Keratinocyte (primary cell): ENCODE measurements at regions not wholly inside any gene's neighbourhood (a gene's known extent, or its start where the extent isn't known, plus 50 kb on each side); places are given as distances from the start of the nearest gene placed in this dataset.

Experiments
- DNase-seq: peaks from one replicate; pipeline ENCODE4 v3.0.0-alpha.2; 2011; ENCODE audit warnings: low read depth, missing footprints, low spot score
- FAIRE-seq: peaks from 2 replicates; lab custom pipeline; 2011; peaks lifted over from hg19 to GRCh38; lab: Jason Lieb, UNC
- H2AFZ ChIP-seq: 2 replicates; pipeline ENCODE4 v1.6.0; 2012; ENCODE audit warnings: low read length, control low read depth, inconsistent platforms; ENCODE audit not compliant: control insufficient read depth
- H3K27ac ChIP-seq: 2 replicates; pipeline ENCODE4 v1.5.1; 2011; ENCODE audit warnings: low read length; ENCODE audit not compliant: control insufficient read depth, insufficient read depth
- H3K27me3 ChIP-seq: 3 replicates; pipeline ENCODE4 v1.6.0; 2011; ENCODE audit warnings: low read length; ENCODE audit not compliant: control insufficient read depth, insufficient read depth; ENCODE audit errors: extremely low read depth
- H3K36me3 ChIP-seq, 2 experiments: 2 replicates in 1 of 2; 3 replicates in 1 of 2; pipeline ENCODE4 v1.5.1; 2011; ENCODE audit warnings: low read length in 2 of 2, mild to moderate bottlenecking in 1 of 2; ENCODE audit not compliant: control insufficient read depth in 2 of 2, insufficient read depth in 2 of 2; ENCODE audit errors: extremely low read depth in 1 of 2
- H3K4me1 ChIP-seq: 3 replicates; pipeline ENCODE4 v1.5.1; 2011; ENCODE audit warnings: low read length; ENCODE audit not compliant: control insufficient read depth, insufficient read depth; ENCODE audit errors: extremely low read depth
- H3K4me2 ChIP-seq: 3 replicates; pipeline ENCODE4 v1.6.0; 2011; ENCODE audit warnings: low read depth, low read length; ENCODE audit not compliant: control insufficient read depth, insufficient read depth; ENCODE audit errors: extremely low read depth
- H3K4me3 ChIP-seq, 3 experiments: fragments of 200-600 bp in 1 of 3; sonication (generic) in 1 of 3; 2 replicates in 2 of 3; 3 replicates in 1 of 3; pipeline ENCODE4 v1.5.1; 2011 to 2016; ENCODE audit warnings: low read length in 3 of 3, mild to moderate bottlenecking in 3 of 3, control low read depth in 2 of 3, inconsistent platforms in 1 of 3, low read depth in 1 of 3, mixed read lengths in 1 of 3, mixed run types in 1 of 3, moderate library complexity in 1 of 3; ENCODE audit not compliant: control insufficient read depth in 2 of 3, insufficient read depth in 2 of 3; ENCODE audit errors: extremely low read depth in 1 of 3
- H3K79me2 ChIP-seq: 2 replicates; pipeline ENCODE4 v1.6.0; 2012; ENCODE audit warnings: low read length; ENCODE audit not compliant: control insufficient read depth, insufficient read depth
- H3K9ac ChIP-seq: 3 replicates; pipeline ENCODE4 v1.6.0; 2011; ENCODE audit warnings: low read length; ENCODE audit not compliant: control insufficient read depth, insufficient read depth; ENCODE audit errors: extremely low read depth
- H3K9me1 ChIP-seq: 3 replicates; pipeline ENCODE4 v1.6.0; 2011; ENCODE audit warnings: low read length; ENCODE audit not compliant: control insufficient read depth, insufficient read depth; ENCODE audit errors: extremely low read depth
- H3K9me3 ChIP-seq: 2 replicates; pipeline ENCODE4 v1.5.1; 2012; ENCODE audit warnings: low read depth, low read length; ENCODE audit not compliant: control insufficient read depth
- H4K20me1 ChIP-seq: 3 replicates; pipeline ENCODE4 v1.6.0; 2011; ENCODE audit warnings: low read length; ENCODE audit not compliant: control insufficient read depth, insufficient read depth; ENCODE audit errors: extremely low read depth
- EZH2 ChIP-seq: IDR thresholded peaks from one replicate; pipeline ENCODE4 v1.6.1; 2012; ENCODE audit warnings: inconsistent platforms, mild to moderate bottlenecking, low read length, moderate library complexity
- dilution Hi-C: fragments of 300-500 bp; cut with MboI; formaldehyde crosslinking; loops from one replicate; pipeline ENCODE4 v1.7.0; 2020; ENCODE audit warnings: low sequenced_read_pairs; ENCODE audit not compliant: extremely low pct_ligation_motif_present
- TF ChIP-seq, protein P1 (sequence below), 3 experiments: IDR thresholded peaks in 1 of 3; conservative IDR thresholded peaks in 1 of 3; optimal IDR thresholded peaks in 1 of 3; 2 replicates in 2 of 3; 3 replicates in 1 of 3; pipeline versions ENCODE3 to v1.5.1; 2011; ENCODE audit warnings: low read length in 3 of 3, mild to moderate bottlenecking in 3 of 3, moderate library complexity in 2 of 3, control low read depth in 1 of 3, inconsistent platforms in 1 of 3; ENCODE audit not compliant: insufficient read depth in 2 of 3; ENCODE audit errors: extremely low read depth in 1 of 3

DNA sequence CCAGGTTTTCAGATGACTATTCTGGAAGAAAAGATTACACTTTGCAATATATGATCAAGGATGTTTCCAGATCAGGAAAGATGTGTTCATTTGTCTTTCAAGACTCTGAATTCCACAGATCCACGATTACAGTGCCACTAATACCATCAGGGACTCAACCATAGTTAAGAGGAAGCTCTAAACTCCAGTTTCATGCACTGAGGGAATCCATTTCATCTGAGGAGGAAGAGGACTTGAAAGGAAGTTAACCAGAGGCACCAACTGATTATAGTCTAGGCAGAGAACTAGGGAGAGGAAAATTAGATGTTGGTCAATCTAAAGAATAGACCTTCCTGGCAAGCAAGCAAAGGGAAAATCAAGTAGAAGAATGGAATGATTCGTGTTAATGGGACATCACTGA lies 218.3 kb upstream of the PRDM1 start:
- Histone ChIP-seq H2AFZ (no peak overlapping the region), H3K9ac (no peak overlapping the region), H3K4me2 (no peak overlapping the region), H3K4me1 (no peaks in the 10 kb centered on the region), H4K20me1 (no peaks in the 10 kb centered on the region), H3K9me1 (no peaks in the 10 kb centered on the region), H3K79me2 (no peaks in the 10 kb centered on the region), H3K27me3 (no peaks in the 10 kb centered on the region), H3K27ac (no peak overlapping the region), H3K4me3 (no peak overlapping the region), H3K9me3 (no peaks in the 10 kb centered on the region), H3K36me3 (no peaks in the 10 kb centered on the region)
- dilution Hi-C loops = no loop called here
- DNase-seq (no peak), FAIRE-seq (no peak)
- TF ChIP-seq, protein P1, sequence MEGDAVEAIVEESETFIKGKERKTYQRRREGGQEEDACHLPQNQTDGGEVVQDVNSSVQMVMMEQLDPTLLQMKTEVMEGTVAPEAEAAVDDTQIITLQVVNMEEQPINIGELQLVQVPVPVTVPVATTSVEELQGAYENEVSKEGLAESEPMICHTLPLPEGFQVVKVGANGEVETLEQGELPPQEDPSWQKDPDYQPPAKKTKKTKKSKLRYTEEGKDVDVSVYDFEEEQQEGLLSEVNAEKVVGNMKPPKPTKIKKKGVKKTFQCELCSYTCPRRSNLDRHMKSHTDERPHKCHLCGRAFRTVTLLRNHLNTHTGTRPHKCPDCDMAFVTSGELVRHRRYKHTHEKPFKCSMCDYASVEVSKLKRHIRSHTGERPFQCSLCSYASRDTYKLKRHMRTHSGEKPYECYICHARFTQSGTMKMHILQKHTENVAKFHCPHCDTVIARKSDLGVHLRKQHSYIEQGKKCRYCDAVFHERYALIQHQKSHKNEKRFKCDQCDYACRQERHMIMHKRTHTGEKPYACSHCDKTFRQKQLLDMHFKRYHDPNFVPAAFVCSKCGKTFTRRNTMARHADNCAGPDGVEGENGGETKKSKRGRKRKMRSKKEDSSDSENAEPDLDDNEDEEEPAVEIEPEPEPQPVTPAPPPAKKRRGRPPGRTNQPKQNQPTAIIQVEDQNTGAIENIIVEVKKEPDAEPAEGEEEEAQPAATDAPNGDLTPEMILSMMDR (optimal IDR thresholded peaks at IDR 0.05 in 1 of 3, IDR thresholded peaks at IDR 0.05 in 1 of 3, conservative IDR thresholded peaks at IDR 0.05 in 1 of 3; ENCODE audit: extremely low read depth in 1 of 3, insufficient read depth in 2 of 3, low read length in 3 of 3) = no peak
- no peak for TF ChIP-seq EZH2

DNA sequence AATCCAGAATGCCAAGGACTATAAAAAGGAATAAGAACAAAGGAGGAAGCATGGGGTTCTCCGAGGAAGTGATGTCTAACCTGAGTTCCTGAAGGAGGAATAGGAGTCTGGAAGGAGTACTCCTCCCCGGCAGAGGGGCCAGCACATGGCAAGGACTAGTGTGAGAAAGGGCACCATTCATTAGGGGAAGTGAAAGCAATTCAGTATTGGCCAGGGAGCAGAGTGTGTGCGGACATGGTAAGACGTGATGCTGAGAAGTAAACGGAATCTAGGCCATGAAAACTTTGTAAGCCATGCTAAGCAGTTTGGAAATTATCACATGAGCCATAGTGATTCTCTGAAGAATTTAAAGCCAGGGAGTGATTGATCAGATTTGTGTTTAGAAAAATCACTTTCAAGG lies 218.9 kb upstream of the PRDM1 start:
- H3K9me3 ChIP-seq = no peaks in the 10 kb centered on the region
- H3K4me1 ChIP-seq = no peaks in the 10 kb centered on the region
- no peak for TF ChIP-seq EZH2
- TF ChIP-seq, protein P1 (optimal IDR thresholded peaks at IDR 0.05 in 1 of 3, IDR thresholded peaks at IDR 0.05 in 1 of 3, conservative IDR thresholded peaks at IDR 0.05 in 1 of 3; ENCODE audit: extremely low read depth in 1 of 3, insufficient read depth in 2 of 3, low read length in 3 of 3) = no peak
- no peaks in the 10 kb centered on the region for H4K20me1 ChIP-seq
- DNase-seq = no peak
- no peaks in the 10 kb centered on the region for H3K36me3 ChIP-seq
- H3K27me3 ChIP-seq = no peaks in the 10 kb centered on the region
- H3K27ac ChIP-seq = no peak overlapping the region
- dilution Hi-C loops = no loop called here
- no peak for FAIRE-seq
- H3K79me2 ChIP-seq = no peaks in the 10 kb centered on the region
- no peaks in the 10 kb centered on the region for H3K9me1 ChIP-seq
- H3K4me2 ChIP-seq = no peak overlapping the region
- no peak overlapping the region for H3K4me3 ChIP-seq
- H3K9ac ChIP-seq = no peak overlapping the region
- no peak overlapping the region for H2AFZ ChIP-seq
